ENCODE measurements at regions not wholly inside any gene's neighbourhood (a gene's known extent, or its start where the extent isn't known, plus 50 kb on each side); places are given as distances from the start of the nearest gene placed in this dataset.

GRCh38 chr21:19508442-19508841 is 1104.9 kb upstream of the TMPRSS15 start:
- TF ChIP-seq CTCF (IDR thresholded peaks at IDR 0.05), result no peak
- H3K9me3 ChIP-seq, result peaks cover 0 to 20% of the 10 kb centered on the region in 2 donors
- H3K4me1 ChIP-seq, result no peaks in the 10 kb centered on the region
- H3K36me3 ChIP-seq, result no peaks in the 10 kb centered on the region
- DNase-seq (ENCODE audit: low spot score), result no peak
- H3K27me3 ChIP-seq, result no peaks in the 10 kb centered on the region
- H3K27ac ChIP-seq, result no peak overlapping the region
- H3K4me3 ChIP-seq, result no peak overlapping the region

- DNase-seq (ENCODE audit: low spot score), result no peak
- Histone ChIP-seq H3K27me3 (no peaks in the 10 kb centered on the region), H3K4me1 (no peaks in the 10 kb centered on the region), H3K4me3 (no peak overlapping the region), H3K36me3 (no peaks in the 10 kb centered on the region), H3K9me3 (peaks cover 0 to 20% of the 10 kb centered on the region in 2 donors), H3K27ac (no peak overlapping the region)
- TF ChIP-seq CTCF (IDR thresholded peaks at IDR 0.05), result no peak
These were observed 1105.3 kb upstream of the TMPRSS15 start for GRCh38 chr21:19508844-19509243.

GRCh38 chr21:19510057-19510456 is 1106.5 kb upstream of the TMPRSS15 start:
- no peak overlapping the region for H3K27ac ChIP-seq
- H3K4me1 ChIP-seq, result no peaks in the 10 kb centered on the region
- H3K27me3 ChIP-seq, result no peaks in the 10 kb centered on the region
- TF ChIP-seq CTCF (IDR thresholded peaks at IDR 0.05), result no peak
- no peak for DNase-seq (ENCODE audit: low spot score)
- peaks cover 0 to 13% of the 10 kb centered on the region in 2 donors for H3K9me3 ChIP-seq
- H3K36me3 ChIP-seq, result no peaks in the 10 kb centered on the region
- no peak overlapping the region for H3K4me3 ChIP-seq

GRCh38 chr21:19510653-19511052 is 1107.1 kb upstream of the TMPRSS15 start:
- H3K27ac ChIP-seq, result no peak overlapping the region
- peaks cover 0 to 13% of the 10 kb centered on the region in 2 donors for H3K9me3 ChIP-seq
- no peaks in the 10 kb centered on the region for H3K27me3 ChIP-seq
- H3K4me3 ChIP-seq, result no peak overlapping the region
- no peak for TF ChIP-seq CTCF (IDR thresholded peaks at IDR 0.05)
- no peaks in the 10 kb centered on the region for H3K4me1 ChIP-seq
- DNase-seq (ENCODE audit: low spot score), result no peak
- H3K36me3 ChIP-seq, result no peaks in the 10 kb centered on the region

- no peaks in the 10 kb centered on the region for H3K9me3 ChIP-seq
- H3K36me3 ChIP-seq, result no peaks in the 10 kb centered on the region
- no peak overlapping the region for H3K27ac ChIP-seq
- H3K27me3 ChIP-seq, result no peaks in the 10 kb centered on the region
- no peak for DNase-seq (ENCODE audit: low spot score)
- no peak overlapping the region for H3K4me3 ChIP-seq
- TF ChIP-seq CTCF (IDR thresholded peaks at IDR 0.05), result no peak
- no peaks in the 10 kb centered on the region for H3K4me1 ChIP-seq
These were observed 1118.8 kb upstream of the TMPRSS15 start for GRCh38 chr21:19522381-19522780.

- Histone ChIP-seq H3K9me3 (no peaks in the 10 kb centered on the region), H3K27ac (no peak overlapping the region), H3K36me3 (no peaks in the 10 kb centered on the region), H3K27me3 (no peaks in the 10 kb centered on the region), H3K4me3 (no peak overlapping the region), H3K4me1 (no peaks in the 10 kb centered on the region)
- DNase-seq (ENCODE audit: low spot score), result no peak
- no peak for TF ChIP-seq CTCF (IDR thresholded peaks at IDR 0.05)
These were observed 1119.5 kb upstream of the TMPRSS15 start for GRCh38 chr21:19523061-19523460.

Measured in right atrium auricular region (tissue), 2 donors.